Neuronal stem cell (in vitro differentiated cells): ENCODE measurements at regions not wholly inside any gene's neighbourhood (a gene's known extent, or its start where the extent isn't known, plus 50 kb on each side); places are given as distances from the start of the nearest gene placed in this dataset.

Source experiments
- DNase-seq: peaks from one replicate; pipeline ENCODE4 v3.0.0-alpha.2; 2013; ENCODE audit warnings: low spot score
- H2AFZ ChIP-seq: one replicate; pipeline ENCODE4 v1.6.1; 2013; ENCODE audit warnings: mild to moderate bottlenecking, low read length, inconsistent platforms
- H2AK5ac ChIP-seq: 2 replicates; pipeline ENCODE4 v1.6.1; 2013; ENCODE audit warnings: low read depth, mild to moderate bottlenecking, inconsistent platforms, low read length, moderate library complexity, mixed read lengths
- H2BK120ac ChIP-seq: 2 replicates; pipeline ENCODE4 v1.6.1; 2013; ENCODE audit warnings: low read depth, mild to moderate bottlenecking, inconsistent platforms, low read length, moderate library complexity, mixed read lengths
- H2BK12ac ChIP-seq: one replicate; pipeline ENCODE4 v1.6.1; 2013; ENCODE audit warnings: low read length, inconsistent platforms
- H2BK15ac ChIP-seq: 2 replicates; pipeline ENCODE4 v1.6.1; 2013; ENCODE audit warnings: mild to moderate bottlenecking, low read length, inconsistent platforms, mixed read lengths
- H2BK5ac ChIP-seq: one replicate; pipeline ENCODE4 v1.6.1; 2013; ENCODE audit warnings: inconsistent platforms, mild to moderate bottlenecking, low read length, moderate library complexity
- H3K14ac ChIP-seq: one replicate; pipeline ENCODE4 v1.6.1; 2013; ENCODE audit warnings: low read length, inconsistent platforms
- H3K18ac ChIP-seq: 2 replicates; pipeline ENCODE4 v1.6.1; 2013; ENCODE audit warnings: low read length, inconsistent platforms
- H3K23ac ChIP-seq: 2 replicates; pipeline ENCODE4 v1.6.1; 2013; ENCODE audit warnings: low read depth, mild to moderate bottlenecking, mixed read lengths, low read length, inconsistent platforms; ENCODE audit not compliant: poor library complexity
- H3K27ac ChIP-seq: replicated peaks from 3 replicates; pipeline ENCODE4 v1.5.1; 2013; ENCODE audit warnings: low read length, inconsistent platforms
- H3K27me3 ChIP-seq, 3 experiments: 2 replicates each; pipeline ENCODE4 v1.6.1; 2013; ENCODE audit warnings: low read length in 3 of 3, mild to moderate bottlenecking in 2 of 3, inconsistent platforms in 1 of 3, low read depth in 1 of 3, mixed read lengths in 1 of 3, moderate library complexity in 1 of 3; ENCODE audit not compliant: control insufficient read depth in 3 of 3, insufficient read depth in 3 of 3
- H3K36me3 ChIP-seq, 2 donors: replicated peaks in 1 of 2; 2 replicates each; pipeline ENCODE4 v1.6.1; 2013; ENCODE audit warnings: low read length in 2 of 2; ENCODE audit not compliant: control insufficient read depth in 2 of 2, insufficient read depth in 2 of 2
- H3K4ac ChIP-seq: 2 replicates; pipeline ENCODE4 v1.6.1; 2013; ENCODE audit warnings: inconsistent platforms, mild to moderate bottlenecking, low read length, moderate library complexity
- H3K4me1 ChIP-seq, 2 donors: 1 replicate in 1 of 2; 2 replicates in 1 of 2; pipeline ENCODE4 v1.6.1; 2013; ENCODE audit warnings: low read length in 2 of 2, low read depth in 1 of 2; ENCODE audit not compliant: control insufficient read depth in 2 of 2, insufficient read depth in 1 of 2
- H3K4me2 ChIP-seq: one replicate; pipeline ENCODE4 v1.6.1; 2013; ENCODE audit warnings: mild to moderate bottlenecking, low read length, inconsistent platforms; ENCODE audit not compliant: insufficient read depth, poor library complexity, severe bottlenecking
- H3K4me3 ChIP-seq, 2 donors: 2 replicates each; pipeline ENCODE4 v1.5.1; 2013; ENCODE audit warnings: low read length in 2 of 2, mild to moderate bottlenecking in 2 of 2, inconsistent platforms in 1 of 2, moderate library complexity in 1 of 2
- H3K79me1 ChIP-seq: one replicate; pipeline ENCODE4 v1.6.1; 2013; ENCODE audit warnings: low read depth, mild to moderate bottlenecking, inconsistent platforms, low read length, moderate library complexity
- H3K9ac ChIP-seq: one replicate; pipeline ENCODE4 v1.6.1; 2013; ENCODE audit warnings: mild to moderate bottlenecking, low read depth, low read length, inconsistent platforms; ENCODE audit not compliant: poor library complexity
- H3K9me3 ChIP-seq, 2 donors: replicated peaks in 1 of 2; 2 replicates each; pipeline versions ENCODE3 to v1.6.1; 2013; ENCODE audit warnings: low read length in 2 of 2, mild to moderate bottlenecking in 2 of 2, inconsistent platforms in 1 of 2, low read depth in 1 of 2, mixed read lengths in 1 of 2, moderate library complexity in 1 of 2; ENCODE audit not compliant: control insufficient read depth in 2 of 2, insufficient read depth in 1 of 2
- H4K8ac ChIP-seq: one replicate; pipeline ENCODE4 v1.6.1; 2013; ENCODE audit warnings: low read depth, mild to moderate bottlenecking, inconsistent platforms, low read length, moderate library complexity
- H4K91ac ChIP-seq: one replicate; pipeline ENCODE4 v1.6.1; 2013; ENCODE audit warnings: low read length, low read depth, mild to moderate bottlenecking, inconsistent platforms; ENCODE audit not compliant: poor library complexity
- WGBS, 2 donors: extraction: QIAGEN DNeasy Blood & Tissue Kit; methylation state at CpG; one replicate each; pipeline ENCODE4 v1.1.7; 2013; ENCODE audit warnings: missing lambda C conversion rate in 2 of 2, mixed read lengths in 1 of 2; ENCODE audit not compliant: insufficient read length in 2 of 2, insufficient replicate concordance in 1 of 2; ENCODE audit errors: extremely low coverage in 2 of 2; 5-methylcytosine and 5-hydroxymethylcytosine counted together

- H2AK5ac ChIP-seq, result no peak overlapping the region
- no peak overlapping the region for H2BK15ac ChIP-seq
- no CpG with 5 or more reads among the region's 4 CpGs for WGBS, 2 donors
- no peak overlapping the region for H3K27ac ChIP-seq
- H3K4me3 ChIP-seq, result no peak overlapping the region
- no peaks in the 10 kb centered on the region for H3K4me1 ChIP-seq
- DNase-seq, result peak; percentile 17
- no peak overlapping the region for H3K4me2 ChIP-seq
- no peak overlapping the region for H4K91ac ChIP-seq
- no peak overlapping the region for H2BK120ac ChIP-seq
- no peak overlapping the region for H2AFZ ChIP-seq
- no peak overlapping the region for H3K9ac ChIP-seq
- H3K79me1 ChIP-seq, result no peaks in the 10 kb centered on the region
- no peak overlapping the region for H4K8ac ChIP-seq
- no peak overlapping the region for H2BK12ac ChIP-seq
- no peaks in the 10 kb centered on the region for H3K9me3 ChIP-seq
- no peaks in the 10 kb centered on the region for H3K27me3 ChIP-seq
- no peak overlapping the region for H3K23ac ChIP-seq
- H2BK5ac ChIP-seq, result no peak overlapping the region
- H3K36me3 ChIP-seq, result no peaks in the 10 kb centered on the region
- H3K18ac ChIP-seq, result peak overlapping the region; percentile 48
- no peak overlapping the region for H3K14ac ChIP-seq
- no peak overlapping the region for H3K4ac ChIP-seq
These were observed 508.6 kb downstream of the FLRT2 start for GRCh38 chr14:86038387-86039042.

- WGBS, 2 donors, result no CpG with 5 or more reads among the region's 2 CpGs
- DNase-seq, result no peak
- H3K23ac ChIP-seq, result no peak overlapping the region
These were observed 505.9 kb downstream of the FLRT2 start for GRCh38 chr14:86035882-86036281.

GRCh38 chr14:86027990-86028389, 498.0 kb downstream of the FLRT2 start:
- H4K8ac ChIP-seq, result no peak overlapping the region
- no peaks in the 10 kb centered on the region for H3K79me1 ChIP-seq
- no CpG with 5 or more reads among the region's 1 CpG for WGBS, 2 donors
- DNase-seq, result no peak
- no peak overlapping the region for H3K4ac ChIP-seq
- H3K9ac ChIP-seq, result no peak overlapping the region
- no peaks in the 10 kb centered on the region for H3K36me3 ChIP-seq
- no peak overlapping the region for H3K27ac ChIP-seq
- H3K9me3 ChIP-seq, result peaks cover 0 to 3% of the 10 kb centered on the region in 2 donors
- H2BK15ac ChIP-seq, result no peak overlapping the region
- H3K4me2 ChIP-seq, result no peak overlapping the region
- no peak overlapping the region for H2AK5ac ChIP-seq
- no peak overlapping the region for H3K18ac ChIP-seq
- no peak overlapping the region for H2AFZ ChIP-seq
- H3K23ac ChIP-seq, result no peak overlapping the region
- no peak overlapping the region for H2BK120ac ChIP-seq
- no peaks in the 10 kb centered on the region for H3K27me3 ChIP-seq
- no peak overlapping the region for H2BK12ac ChIP-seq
- H3K4me1 ChIP-seq, result no peaks in the 10 kb centered on the region
- H2BK5ac ChIP-seq, result no peak overlapping the region
- no peak overlapping the region for H4K91ac ChIP-seq
- no peak overlapping the region for H3K4me3 ChIP-seq
- no peak overlapping the region for H3K14ac ChIP-seq

More at GRCh38 chr14:86035882-86036281, 505.9 kb downstream of the FLRT2 start:
- H2BK12ac ChIP-seq, result no peak overlapping the region
- H2AFZ ChIP-seq, result no peak overlapping the region
- H3K4me2 ChIP-seq, result no peak overlapping the region
- H3K4me1 ChIP-seq, result no peaks in the 10 kb centered on the region
- H2BK15ac ChIP-seq, result no peak overlapping the region
- H3K9ac ChIP-seq, result no peak overlapping the region
- no peak overlapping the region for H4K8ac ChIP-seq
- H3K4me3 ChIP-seq, result no peak overlapping the region
- no peak overlapping the region for H2AK5ac ChIP-seq
- H3K18ac ChIP-seq, result no peak overlapping the region
- H3K27ac ChIP-seq, result no peak overlapping the region
- no peaks in the 10 kb centered on the region for H3K9me3 ChIP-seq
- H4K91ac ChIP-seq, result no peak overlapping the region
- H3K79me1 ChIP-seq, result no peaks in the 10 kb centered on the region
- H3K14ac ChIP-seq, result no peak overlapping the region
- no peak overlapping the region for H2BK5ac ChIP-seq
- H2BK120ac ChIP-seq, result no peak overlapping the region
- H3K36me3 ChIP-seq, result no peaks in the 10 kb centered on the region
- no peaks in the 10 kb centered on the region for H3K27me3 ChIP-seq
- H3K4ac ChIP-seq, result no peak overlapping the region

GRCh38 chr14:86027144-86027543, 497.2 kb downstream of the FLRT2 start:
- no peak overlapping the region for H3K14ac ChIP-seq
- no peak overlapping the region for H3K4me3 ChIP-seq
- H3K23ac ChIP-seq, result no peak overlapping the region
- H4K8ac ChIP-seq, result no peak overlapping the region
- H3K79me1 ChIP-seq, result no peaks in the 10 kb centered on the region
- no peak overlapping the region for H4K91ac ChIP-seq
- no peaks in the 10 kb centered on the region for H3K27me3 ChIP-seq
- DNase-seq, result no peak
- H2BK120ac ChIP-seq, result no peak overlapping the region
- no peak overlapping the region for H3K4ac ChIP-seq
- H3K4me1 ChIP-seq, result no peaks in the 10 kb centered on the region
- H2AK5ac ChIP-seq, result no peak overlapping the region
- H2BK12ac ChIP-seq, result no peak overlapping the region
- H3K36me3 ChIP-seq, result no peaks in the 10 kb centered on the region
- H2BK5ac ChIP-seq, result no peak overlapping the region
- H2AFZ ChIP-seq, result no peak overlapping the region
- no peak overlapping the region for H2BK15ac ChIP-seq
- H3K9me3 ChIP-seq, result peaks cover 0 to 3% of the 10 kb centered on the region in 2 donors
- H3K18ac ChIP-seq, result no peak overlapping the region
- no peak overlapping the region for H3K4me2 ChIP-seq
- H3K9ac ChIP-seq, result no peak overlapping the region
- H3K27ac ChIP-seq, result no peak overlapping the region
